ENCODE measurements at regions not wholly inside any gene's neighbourhood (a gene's known extent, or its start where the extent isn't known, plus 50 kb on each side); places are given as distances from the start of the nearest gene placed in this dataset.

GRCh38 chr2:105606081-105606480 is 138.6 kb upstream of the NCK2 start:
- Histone ChIP-seq H3K4me3 (ENCODE audit: low read length) (no peak overlapping the region), H3K4me1 (ENCODE audit: control insufficient read depth, insufficient read depth, low read length) (peaks cover 41% of the 10 kb centered on the region), H3K27me3 (ENCODE audit: control insufficient read depth, insufficient read depth, low read length) (no peaks in the 10 kb centered on the region), H3K9me3 (ENCODE audit: control insufficient read depth, low read depth, low read length) (no peaks in the 10 kb centered on the region), H3K36me3 (ENCODE audit: control insufficient read depth, insufficient read depth, low read length) (no peaks in the 10 kb centered on the region), H3K27ac (ENCODE audit: low read length) (no peak overlapping the region)
- WGBS (ENCODE audit: insufficient coverage, low lambda C conversion rate) = no CpG with 5 or more reads among the region's 3 CpGs
- DNase-seq = no peak

- DNase-seq = no peak
- Histone ChIP-seq H3K27me3 (ENCODE audit: control insufficient read depth, insufficient read depth, low read length) (no peaks in the 10 kb centered on the region), H3K4me1 (ENCODE audit: control insufficient read depth, insufficient read depth, low read length) (peaks cover 34% of the 10 kb centered on the region), H3K27ac (ENCODE audit: low read length) (no peak overlapping the region), H3K4me3 (ENCODE audit: low read length) (no peak overlapping the region), H3K36me3 (ENCODE audit: control insufficient read depth, insufficient read depth, low read length) (no peaks in the 10 kb centered on the region), H3K9me3 (ENCODE audit: control insufficient read depth, low read depth, low read length) (no peaks in the 10 kb centered on the region)
- no CpG with 5 or more reads among the region's 3 CpGs for WGBS (ENCODE audit: insufficient coverage, low lambda C conversion rate)
Observed at GRCh38 chr2:105604938-105605337, 139.8 kb upstream of the NCK2 start.

- WGBS (ENCODE audit: insufficient coverage, low lambda C conversion rate) = 100% methylated on average over 1 of the region's 8 CpGs
- Histone ChIP-seq H3K27ac (ENCODE audit: low read length) (peak overlapping the region; percentile 17), H3K4me3 (ENCODE audit: low read length) (no peak overlapping the region), H3K36me3 (ENCODE audit: control insufficient read depth, insufficient read depth, low read length) (no peaks in the 10 kb centered on the region), H3K27me3 (ENCODE audit: control insufficient read depth, insufficient read depth, low read length) (no peaks in the 10 kb centered on the region), H3K4me1 (ENCODE audit: control insufficient read depth, insufficient read depth, low read length) (peaks cover 16% of the 10 kb centered on the region), H3K9me3 (ENCODE audit: control insufficient read depth, low read depth, low read length) (no peaks in the 10 kb centered on the region)
- peak in 1 of 2 donors; percentile 86 for DNase-seq
Observed at GRCh38 chr2:105600949-105601794, 143.5 kb upstream of the NCK2 start.

- H3K9me3 ChIP-seq (ENCODE audit: control insufficient read depth, low read depth, low read length) = no peaks in the 10 kb centered on the region
- no peak overlapping the region for H3K4me3 ChIP-seq (ENCODE audit: low read length)
- H3K36me3 ChIP-seq (ENCODE audit: control insufficient read depth, insufficient read depth, low read length) = no peaks in the 10 kb centered on the region
- WGBS (ENCODE audit: insufficient coverage, low lambda C conversion rate) = no CpG with 5 or more reads among the region's 6 CpGs
- H3K4me1 ChIP-seq (ENCODE audit: control insufficient read depth, insufficient read depth, low read length) = peaks cover 16% of the 10 kb centered on the region
- DNase-seq = no peak
- H3K27ac ChIP-seq (ENCODE audit: low read length) = no peak overlapping the region
- no peaks in the 10 kb centered on the region for H3K27me3 ChIP-seq (ENCODE audit: control insufficient read depth, insufficient read depth, low read length)
Observed at GRCh38 chr2:105600602-105600948, 144.1 kb upstream of the NCK2 start.

- no peak for DNase-seq
- no peaks in the 10 kb centered on the region for H3K27me3 ChIP-seq (ENCODE audit: control insufficient read depth, insufficient read depth, low read length)
- no peaks in the 10 kb centered on the region for H3K9me3 ChIP-seq (ENCODE audit: control insufficient read depth, low read depth, low read length)
- H3K36me3 ChIP-seq (ENCODE audit: control insufficient read depth, insufficient read depth, low read length) = no peaks in the 10 kb centered on the region
- WGBS (ENCODE audit: insufficient coverage, low lambda C conversion rate) = no CpG with 5 or more reads among the region's 9 CpGs
- peaks cover 21% of the 10 kb centered on the region for H3K4me1 ChIP-seq (ENCODE audit: control insufficient read depth, insufficient read depth, low read length)
- H3K27ac ChIP-seq (ENCODE audit: low read length) = no peak overlapping the region
- H3K4me3 ChIP-seq (ENCODE audit: low read length) = no peak overlapping the region
Observed at GRCh38 chr2:105600037-105600442, 144.7 kb upstream of the NCK2 start.

DNA sequence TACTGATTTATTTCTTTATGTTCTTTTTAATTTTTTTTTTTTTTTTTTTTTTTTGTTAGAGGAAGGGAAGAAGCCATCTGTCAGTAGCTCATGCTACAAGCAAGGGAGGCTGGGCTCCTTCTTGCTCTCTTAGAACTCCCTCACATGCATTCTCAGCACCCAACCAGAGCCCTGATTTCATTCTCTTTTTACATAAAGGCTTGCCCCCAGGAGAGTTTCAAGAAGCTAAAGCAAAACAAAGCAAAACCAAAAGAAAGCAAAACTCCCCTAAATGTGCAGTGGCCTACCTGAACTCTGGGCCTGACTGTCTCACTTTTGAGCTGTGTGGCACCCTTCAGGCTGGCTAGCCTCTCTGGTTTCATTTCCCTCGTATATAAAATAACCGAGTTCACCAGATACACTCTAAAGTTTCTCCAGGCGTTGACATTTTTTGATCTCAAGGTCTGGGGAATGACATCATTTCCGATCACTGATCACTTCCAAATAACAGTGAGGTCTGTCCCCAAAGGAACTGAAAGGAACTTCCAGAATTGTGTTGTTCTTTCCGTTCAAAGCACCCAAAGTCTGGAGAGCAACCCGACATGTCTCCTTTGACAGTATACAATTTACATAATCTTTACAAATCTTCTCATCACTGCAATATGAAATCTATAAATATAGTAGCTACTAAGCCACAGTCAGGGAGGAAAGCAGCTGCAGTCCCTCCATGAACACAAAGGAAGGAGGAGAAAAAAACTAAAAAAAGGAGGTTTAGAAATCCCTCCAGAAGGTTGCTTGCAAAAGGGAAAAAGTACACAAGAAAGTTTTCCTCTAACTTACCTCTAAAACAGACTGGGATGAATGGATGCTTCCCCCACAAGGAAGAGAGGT is 145.6 kb upstream of the NCK2 start:
- no CpG with 5 or more reads among the region's 6 CpGs for WGBS (ENCODE audit: insufficient coverage, low lambda C conversion rate)
- no peaks in the 10 kb centered on the region for H3K27me3 ChIP-seq (ENCODE audit: control insufficient read depth, insufficient read depth, low read length)
- DNase-seq = no peak
- H3K4me3 ChIP-seq (ENCODE audit: low read length) = no peak overlapping the region
- H3K4me1 ChIP-seq (ENCODE audit: control insufficient read depth, insufficient read depth, low read length) = peaks cover 25% of the 10 kb centered on the region
- no peak overlapping the region for H3K27ac ChIP-seq (ENCODE audit: low read length)
- no peaks in the 10 kb centered on the region for H3K36me3 ChIP-seq (ENCODE audit: control insufficient read depth, insufficient read depth, low read length)
- no peaks in the 10 kb centered on the region for H3K9me3 ChIP-seq (ENCODE audit: control insufficient read depth, low read depth, low read length)

DNA sequence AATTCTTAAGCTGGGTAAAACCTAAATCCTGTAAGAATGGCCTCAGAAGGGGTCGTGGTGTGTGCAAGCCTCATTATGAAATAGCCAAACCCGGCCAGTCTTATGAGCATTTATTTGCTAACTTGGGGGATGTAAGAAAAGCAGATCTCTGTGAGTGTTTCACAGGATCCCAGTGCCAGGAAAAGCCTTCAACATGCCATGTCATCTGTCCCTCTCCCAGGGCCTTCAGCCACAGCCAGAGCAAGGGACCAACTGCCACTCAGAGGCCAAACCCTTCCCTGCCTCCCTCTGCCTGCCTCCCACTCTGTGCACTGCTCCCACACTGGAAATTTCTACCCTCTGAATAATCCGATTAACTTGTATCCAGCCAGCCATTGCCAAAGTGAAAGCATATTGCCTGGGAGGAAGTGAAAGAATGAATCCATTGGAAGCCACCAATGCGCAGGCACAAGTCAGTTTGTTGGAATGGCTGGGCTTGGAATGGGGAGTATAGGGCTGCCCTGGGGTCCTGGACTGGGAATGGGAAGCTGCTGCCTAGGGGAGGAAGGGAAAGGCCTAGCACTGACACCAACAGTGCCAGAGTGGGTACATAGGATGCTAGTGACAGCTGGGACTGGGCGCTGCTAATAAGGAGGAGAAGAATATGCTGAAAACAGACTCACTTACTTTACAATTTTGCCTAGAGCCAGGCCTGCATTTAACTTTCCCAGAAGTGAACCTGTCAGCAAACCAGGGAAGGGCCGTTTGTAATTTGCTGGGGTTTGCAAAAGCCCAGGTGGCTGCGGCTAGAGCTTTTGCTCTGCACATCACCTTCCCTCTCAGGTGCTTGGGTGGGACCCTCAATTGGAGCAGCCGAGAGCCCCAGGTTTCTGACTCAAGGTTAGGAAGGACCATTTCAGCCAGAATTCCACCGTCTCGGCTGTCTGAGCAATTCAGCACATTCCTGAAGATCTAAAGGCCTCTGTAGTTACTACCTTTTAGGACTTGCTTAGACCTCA is 146.6 kb upstream of the NCK2 start:
- H3K27ac ChIP-seq (ENCODE audit: low read length) = no peak overlapping the region
- WGBS (ENCODE audit: insufficient coverage, low lambda C conversion rate) = 100% methylated on average over 1 of the region's 10 CpGs
- H3K36me3 ChIP-seq (ENCODE audit: control insufficient read depth, insufficient read depth, low read length) = no peaks in the 10 kb centered on the region
- no peak overlapping the region for H3K4me3 ChIP-seq (ENCODE audit: low read length)
- H3K27me3 ChIP-seq (ENCODE audit: control insufficient read depth, insufficient read depth, low read length) = no peaks in the 10 kb centered on the region
- peaks cover 21% of the 10 kb centered on the region for H3K4me1 ChIP-seq (ENCODE audit: control insufficient read depth, insufficient read depth, low read length)
- DNase-seq = no peak
- H3K9me3 ChIP-seq (ENCODE audit: control insufficient read depth, low read depth, low read length) = no peaks in the 10 kb centered on the region

GRCh38 chr2:105597011-105597805 is 147.5 kb upstream of the NCK2 start:
- Histone ChIP-seq H3K4me3 (ENCODE audit: low read length) (no peak overlapping the region), H3K27ac (ENCODE audit: low read length) (no peak overlapping the region), H3K4me1 (ENCODE audit: control insufficient read depth, insufficient read depth, low read length) (peaks cover 23% of the 10 kb centered on the region), H3K27me3 (ENCODE audit: control insufficient read depth, insufficient read depth, low read length) (no peaks in the 10 kb centered on the region), H3K9me3 (ENCODE audit: control insufficient read depth, low read depth, low read length) (no peaks in the 10 kb centered on the region), H3K36me3 (ENCODE audit: control insufficient read depth, insufficient read depth, low read length) (no peaks in the 10 kb centered on the region)
- no peak for DNase-seq
- no CpG with 5 or more reads among the region's 15 CpGs for WGBS (ENCODE audit: insufficient coverage, low lambda C conversion rate)

GRCh38 chr2:105596411-105596921 is 148.2 kb upstream of the NCK2 start:
- WGBS (ENCODE audit: insufficient coverage, low lambda C conversion rate) = no CpG with 5 or more reads among the region's 6 CpGs
- Histone ChIP-seq H3K27ac (ENCODE audit: low read length) (no peak overlapping the region), H3K4me1 (ENCODE audit: control insufficient read depth, insufficient read depth, low read length) (peaks cover 20% of the 10 kb centered on the region), H3K36me3 (ENCODE audit: control insufficient read depth, insufficient read depth, low read length) (no peaks in the 10 kb centered on the region), H3K4me3 (ENCODE audit: low read length) (no peak overlapping the region), H3K27me3 (ENCODE audit: control insufficient read depth, insufficient read depth, low read length) (no peaks in the 10 kb centered on the region), H3K9me3 (ENCODE audit: control insufficient read depth, low read depth, low read length) (no peaks in the 10 kb centered on the region)
- DNase-seq = no peak
